Mammary epithelial cell (primary cell): ENCODE measurements at regions not wholly inside any gene's neighbourhood (a gene's known extent, or its start where the extent isn't known, plus 50 kb on each side); places are given as distances from the start of the nearest gene placed in this dataset.

Experiments used
- CTCF ChIP-seq, 2 donors: IDR thresholded peaks in 1 of 2; conservative IDR thresholded peaks in 1 of 2; 2 replicates each; pipeline ENCODE4 v1.5.1; 2011 to 2012; ENCODE audit warnings: inconsistent platforms in 2 of 2, low read length in 2 of 2, mild to moderate bottlenecking in 2 of 2, control low read depth in 1 of 2, low read depth in 1 of 2; ENCODE audit not compliant: insufficient read depth in 1 of 2; ENCODE audit errors: extremely low read depth in 1 of 2
- EZH2 ChIP-seq: IDR thresholded peaks from 2 replicates; pipeline ENCODE4 v1.6.1; 2012; ENCODE audit warnings: low read length, inconsistent platforms, borderline replicate concordance

GRCh38 chr13:47859165-47859564 is 141.9 kb downstream of the SUCLA2 start:
- no peak for TF ChIP-seq CTCF (conservative IDR thresholded peaks at IDR 0.05 in 1 of 2, IDR thresholded peaks at IDR 0.05 in 1 of 2; ENCODE audit: extremely low read depth in 1 of 2, insufficient read depth in 1 of 2, low read depth in 1 of 2, low read length in 2 of 2)
- no peak for TF ChIP-seq EZH2
